H4 (cell line): ENCODE measurements at regions not wholly inside any gene's neighbourhood (a gene's known extent, or its start where the extent isn't known, plus 50 kb on each side); places are given as distances from the start of the nearest gene placed in this dataset.
"Not testable (repeated sequence)": the region's sequence is repeated elsewhere in the genome, so short reads cannot be mapped to it uniquely, and the experiment has no call there.

Source experiments
- DNase-seq: peaks from one replicate; pipeline ENCODE4 v3.0.0-alpha.2; 2015; ENCODE audit warnings: low spot score

GRCh38 chr13:111501596-111502535 lies 181.4 kb downstream of the TEX29 start:
- DNase-seq = not testable (repeated sequence)

GRCh38 chr13:111502957-111503356 lies 182.5 kb downstream of the TEX29 start:
- DNase-seq = no peak

GRCh38 chr13:111503376-111503775 lies 182.9 kb downstream of the TEX29 start:
- no peak for DNase-seq

GRCh38 chr13:111503905-111504695 lies 183.7 kb downstream of the TEX29 start:
- DNase-seq = no peak

- DNase-seq = no peak
Observed at GRCh38 chr13:111505175-111505777, 184.8 kb downstream of the TEX29 start.

GRCh38 chr13:111506125-111506524 lies 185.7 kb downstream of the TEX29 start:
- no peak for DNase-seq

GRCh38 chr13:111506621-111507020 lies 186.2 kb downstream of the TEX29 start:
- no peak for DNase-seq

GRCh38 chr13:111508164-111508870 lies 187.9 kb downstream of the TEX29 start:
- no peak for DNase-seq

GRCh38 chr13:111508902-111509509 lies 188.6 kb downstream of the TEX29 start:
- DNase-seq = no peak

GRCh38 chr13:111510502-111511218 lies 190.2 kb downstream of the TEX29 start:
- DNase-seq = no peak

GRCh38 chr13:111511219-111511732 lies 190.8 kb downstream of the TEX29 start:
- DNase-seq = no peak

GRCh38 chr13:111511805-111512504 lies 191.5 kb downstream of the TEX29 start:
- no peak for DNase-seq

GRCh38 chr13:111512707-111513106 lies 192.3 kb downstream of the TEX29 start:
- no peak for DNase-seq

GRCh38 chr13:111513766-111514609 lies 193.5 kb downstream of the TEX29 start:
- no peak for DNase-seq

- no peak for DNase-seq
Observed at GRCh38 chr13:111514610-111515306, 194.3 kb downstream of the TEX29 start.

- DNase-seq = no peak
Observed at GRCh38 chr13:111515307-111515617, 194.8 kb downstream of the TEX29 start.

GRCh38 chr13:111515635-111516034 lies 195.2 kb downstream of the TEX29 start:
- no peak for DNase-seq
